ENCODE measurements at regions not wholly inside any gene's neighbourhood (a gene's known extent, or its start where the extent isn't known, plus 50 kb on each side); places are given as distances from the start of the nearest gene placed in this dataset.

DNA sequence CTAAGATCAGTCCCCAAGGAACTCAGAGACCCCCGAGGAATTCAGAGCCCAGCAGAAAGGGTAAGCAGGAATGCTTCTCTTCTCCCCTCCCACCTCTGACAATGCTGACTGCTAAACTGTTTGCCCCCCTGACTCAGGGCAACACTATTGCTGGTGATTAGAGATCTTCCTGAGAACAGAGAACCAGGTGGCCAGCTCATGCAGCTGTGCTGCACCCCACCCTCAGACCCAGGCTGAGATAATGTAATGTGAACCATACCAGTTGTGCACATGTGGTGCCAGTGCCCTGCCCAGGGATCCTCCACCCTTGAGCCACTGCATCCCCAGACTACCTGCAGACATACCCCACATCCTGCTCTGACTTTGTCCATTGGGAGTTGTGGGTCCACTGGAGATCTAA is 139.1 kb upstream of the ARG1 start:
- no peak for TF ChIP-seq EZH2 (IDR thresholded peaks at IDR 0.05)
- TF ChIP-seq POLR2AphosphoS5 (IDR thresholded peaks at IDR 0.05; ENCODE audit: borderline replicate concordance, low read depth, low read length) = no peak
